Effector memory CD4-positive, alpha-beta T cell (primary cell): ENCODE measurements at regions not wholly inside any gene's neighbourhood (a gene's known extent, or its start where the extent isn't known, plus 50 kb on each side); places are given as distances from the start of the nearest gene placed in this dataset.

Source experiments
- DNase-seq, 3 donors: peaks; one replicate each; pipeline ENCODE4 v3.0.0-alpha.2; 2020
- H3K27ac ChIP-seq: 2 replicates; pipeline ENCODE4 v1.7.0; 2013; ENCODE audit warnings: mild to moderate bottlenecking, low read length, moderate library complexity; ENCODE audit not compliant: insufficient read depth, poor library complexity, severe bottlenecking
- H3K27me3 ChIP-seq: replicated peaks from 2 replicates; pipeline ENCODE4 v1.7.0; 2013; ENCODE audit warnings: mild to moderate bottlenecking, low read length; ENCODE audit not compliant: insufficient read depth, control insufficient read depth, poor library complexity, severe bottlenecking
- H3K36me3 ChIP-seq: 2 replicates; pipeline ENCODE4 v1.7.0; 2013; ENCODE audit warnings: mild to moderate bottlenecking, low read length, moderate library complexity; ENCODE audit not compliant: control insufficient read depth, insufficient read depth
- H3K4me1 ChIP-seq: 2 replicates; pipeline ENCODE4 v1.7.0; 2013; ENCODE audit warnings: low read length, mild to moderate bottlenecking; ENCODE audit not compliant: control insufficient read depth, insufficient read depth, poor library complexity, severe bottlenecking
- H3K4me3 ChIP-seq: 2 replicates; pipeline ENCODE4 v1.7.0; 2013; ENCODE audit warnings: low read length, low read depth, mild to moderate bottlenecking; ENCODE audit not compliant: insufficient read depth, poor library complexity, severe bottlenecking
- H3K9me3 ChIP-seq: 2 replicates; pipeline ENCODE4 v1.7.0; 2013; ENCODE audit warnings: mild to moderate bottlenecking, low read length, moderate library complexity; ENCODE audit not compliant: control insufficient read depth

GRCh38 chr1:239301251-239301650 is 85.1 kb upstream of the CHRM3 start:
- DNase-seq, result no peak
- no peak overlapping the region for H3K4me3 ChIP-seq
- H3K27ac ChIP-seq, result no peak overlapping the region
- H3K9me3 ChIP-seq, result no peaks in the 10 kb centered on the region
- H3K4me1 ChIP-seq, result no peaks in the 10 kb centered on the region
- no peaks in the 10 kb centered on the region for H3K36me3 ChIP-seq
- no peaks in the 10 kb centered on the region for H3K27me3 ChIP-seq

- no peaks in the 10 kb centered on the region for H3K27me3 ChIP-seq
- H3K27ac ChIP-seq, result no peak overlapping the region
- no peaks in the 10 kb centered on the region for H3K4me1 ChIP-seq
- H3K36me3 ChIP-seq, result no peaks in the 10 kb centered on the region
- no peak overlapping the region for H3K4me3 ChIP-seq
- no peaks in the 10 kb centered on the region for H3K9me3 ChIP-seq
- DNase-seq, result no peak
These were observed 88.5 kb upstream of the CHRM3 start for GRCh38 chr1:239297910-239298309.

GRCh38 chr1:239293350-239294110 is 92.8 kb upstream of the CHRM3 start:
- Histone ChIP-seq H3K9me3 (no peaks in the 10 kb centered on the region), H3K27ac (no peak overlapping the region), H3K36me3 (no peaks in the 10 kb centered on the region), H3K4me3 (no peak overlapping the region), H3K4me1 (no peaks in the 10 kb centered on the region), H3K27me3 (no peaks in the 10 kb centered on the region)
- no peak for DNase-seq

GRCh38 chr1:239288820-239289554 is 97.4 kb upstream of the CHRM3 start:
- Histone ChIP-seq H3K36me3 (no peaks in the 10 kb centered on the region), H3K27ac (no peak overlapping the region), H3K4me1 (no peaks in the 10 kb centered on the region), H3K9me3 (no peaks in the 10 kb centered on the region), H3K4me3 (no peak overlapping the region), H3K27me3 (no peaks in the 10 kb centered on the region)
- no peak for DNase-seq

- no peak for DNase-seq
- Histone ChIP-seq H3K4me3 (no peak overlapping the region), H3K27me3 (no peaks in the 10 kb centered on the region), H3K4me1 (no peaks in the 10 kb centered on the region), H3K9me3 (no peaks in the 10 kb centered on the region), H3K36me3 (no peaks in the 10 kb centered on the region), H3K27ac (no peak overlapping the region)
These were observed 99.1 kb upstream of the CHRM3 start for GRCh38 chr1:239287296-239287695.

- no peaks in the 10 kb centered on the region for H3K4me1 ChIP-seq
- H3K27ac ChIP-seq, result no peak overlapping the region
- no peaks in the 10 kb centered on the region for H3K27me3 ChIP-seq
- no peak for DNase-seq
- no peaks in the 10 kb centered on the region for H3K9me3 ChIP-seq
- no peaks in the 10 kb centered on the region for H3K36me3 ChIP-seq
- H3K4me3 ChIP-seq, result no peak overlapping the region
These were observed 103.2 kb upstream of the CHRM3 start for GRCh38 chr1:239283216-239283615.

- no peaks in the 10 kb centered on the region for H3K36me3 ChIP-seq
- DNase-seq, result no peak
- H3K27ac ChIP-seq, result no peak overlapping the region
- no peaks in the 10 kb centered on the region for H3K4me1 ChIP-seq
- no peak overlapping the region for H3K4me3 ChIP-seq
- H3K9me3 ChIP-seq, result no peaks in the 10 kb centered on the region
- H3K27me3 ChIP-seq, result no peaks in the 10 kb centered on the region
These were observed 104.0 kb upstream of the CHRM3 start for GRCh38 chr1:239282411-239282810.

GRCh38 chr1:239276051-239276450 is 110.3 kb upstream of the CHRM3 start:
- no peak overlapping the region for H3K27ac ChIP-seq
- H3K36me3 ChIP-seq, result no peaks in the 10 kb centered on the region
- no peaks in the 10 kb centered on the region for H3K9me3 ChIP-seq
- no peak overlapping the region for H3K4me3 ChIP-seq
- no peaks in the 10 kb centered on the region for H3K27me3 ChIP-seq
- DNase-seq, result no peak
- H3K4me1 ChIP-seq, result no peaks in the 10 kb centered on the region

- H3K27me3 ChIP-seq, result no peaks in the 10 kb centered on the region
- no peak for DNase-seq
- H3K9me3 ChIP-seq, result no peaks in the 10 kb centered on the region
- H3K36me3 ChIP-seq, result no peaks in the 10 kb centered on the region
- H3K4me1 ChIP-seq, result no peaks in the 10 kb centered on the region
- H3K4me3 ChIP-seq, result no peak overlapping the region
- no peak overlapping the region for H3K27ac ChIP-seq
These were observed 112.0 kb upstream of the CHRM3 start for GRCh38 chr1:239274242-239274830.

- H3K9me3 ChIP-seq, result no peaks in the 10 kb centered on the region
- no peaks in the 10 kb centered on the region for H3K27me3 ChIP-seq
- no peaks in the 10 kb centered on the region for H3K36me3 ChIP-seq
- H3K27ac ChIP-seq, result no peak overlapping the region
- H3K4me1 ChIP-seq, result no peaks in the 10 kb centered on the region
- H3K4me3 ChIP-seq, result no peak overlapping the region
- DNase-seq, result no peak
These were observed 115.9 kb upstream of the CHRM3 start for GRCh38 chr1:239270509-239270908.
